C4-2B (cell line): ENCODE measurements at regions not wholly inside any gene's neighbourhood (a gene's known extent, or its start where the extent isn't known, plus 50 kb on each side); places are given as distances from the start of the nearest gene placed in this dataset.
"Not testable (repeated sequence)": the region's sequence is repeated elsewhere in the genome, so short reads cannot be mapped to it uniquely, and the experiment has no call there.

ENCODE experiments used
- H3K27ac ChIP-seq: fragments of 450-650 bp; 2 replicates; pipeline ENCODE4 v1.5.1; 2017
- ZFX ChIP-seq: fragments of 450-650 bp; IDR thresholded peaks from 2 replicates; pipeline ENCODE4 v1.6.1; 2017
- TF ChIP-seq, protein P1 (sequence below): fragments of 450-650 bp; conservative IDR thresholded peaks from 2 replicates; pipeline ENCODE4 v1.5.1; 2017; ENCODE audit warnings: mild to moderate bottlenecking

DNA sequence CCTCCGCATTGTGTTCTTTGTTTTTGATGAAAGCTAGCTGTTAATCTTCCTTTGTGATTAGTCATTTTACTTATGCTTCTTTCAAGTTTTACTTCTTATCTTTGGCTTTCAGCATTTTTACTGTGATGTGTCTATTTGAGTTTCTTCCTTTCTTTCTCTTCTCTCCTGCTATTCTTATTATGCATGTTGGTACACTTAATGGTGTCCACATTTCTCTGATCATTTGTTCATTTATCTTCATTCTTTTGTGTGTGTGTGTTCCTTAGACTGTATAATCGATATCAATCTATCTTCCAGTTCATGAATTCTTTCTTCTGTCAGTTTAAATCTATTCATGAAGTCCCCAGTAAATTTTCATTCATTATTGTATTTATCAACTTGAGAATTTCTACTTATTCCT is 1650.3 kb downstream of the BRINP3 start:
- no peak overlapping the region for H3K27ac ChIP-seq
- no peak for TF ChIP-seq ZFX
- TF ChIP-seq, protein P1, sequence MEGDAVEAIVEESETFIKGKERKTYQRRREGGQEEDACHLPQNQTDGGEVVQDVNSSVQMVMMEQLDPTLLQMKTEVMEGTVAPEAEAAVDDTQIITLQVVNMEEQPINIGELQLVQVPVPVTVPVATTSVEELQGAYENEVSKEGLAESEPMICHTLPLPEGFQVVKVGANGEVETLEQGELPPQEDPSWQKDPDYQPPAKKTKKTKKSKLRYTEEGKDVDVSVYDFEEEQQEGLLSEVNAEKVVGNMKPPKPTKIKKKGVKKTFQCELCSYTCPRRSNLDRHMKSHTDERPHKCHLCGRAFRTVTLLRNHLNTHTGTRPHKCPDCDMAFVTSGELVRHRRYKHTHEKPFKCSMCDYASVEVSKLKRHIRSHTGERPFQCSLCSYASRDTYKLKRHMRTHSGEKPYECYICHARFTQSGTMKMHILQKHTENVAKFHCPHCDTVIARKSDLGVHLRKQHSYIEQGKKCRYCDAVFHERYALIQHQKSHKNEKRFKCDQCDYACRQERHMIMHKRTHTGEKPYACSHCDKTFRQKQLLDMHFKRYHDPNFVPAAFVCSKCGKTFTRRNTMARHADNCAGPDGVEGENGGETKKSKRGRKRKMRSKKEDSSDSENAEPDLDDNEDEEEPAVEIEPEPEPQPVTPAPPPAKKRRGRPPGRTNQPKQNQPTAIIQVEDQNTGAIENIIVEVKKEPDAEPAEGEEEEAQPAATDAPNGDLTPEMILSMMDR: no peak

DNA sequence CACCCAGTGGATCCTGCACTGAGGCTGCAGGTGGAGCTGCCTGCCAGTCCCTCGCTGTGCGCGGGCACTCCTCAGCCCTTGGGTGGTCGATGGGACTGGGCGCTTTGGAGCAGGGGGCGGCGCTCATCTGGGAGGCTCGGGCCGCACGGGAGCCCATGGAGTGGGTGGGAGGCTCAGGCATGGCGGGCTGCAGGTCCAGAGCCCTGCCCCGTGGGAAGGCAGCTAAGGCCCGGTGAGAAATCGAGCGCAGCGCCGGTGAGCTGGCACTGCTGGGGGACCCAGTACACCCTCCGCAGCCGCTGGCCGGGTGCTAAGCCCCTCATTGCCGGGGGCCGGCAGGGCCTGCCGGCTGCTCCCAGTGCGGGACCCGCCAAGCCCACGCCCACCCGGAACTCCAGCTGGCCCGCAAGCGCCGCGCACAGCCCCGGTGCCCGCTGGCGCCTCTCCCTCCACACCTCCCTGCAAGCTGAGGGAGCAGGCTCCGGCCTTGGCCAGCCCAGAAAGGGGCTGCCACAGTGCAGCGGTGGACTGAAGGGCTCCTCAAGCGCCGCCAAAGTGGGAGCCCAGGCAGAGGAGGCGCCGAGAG is 1636.5 kb downstream of the BRINP3 start:
- H3K27ac ChIP-seq: not testable (repeated sequence)

DNA sequence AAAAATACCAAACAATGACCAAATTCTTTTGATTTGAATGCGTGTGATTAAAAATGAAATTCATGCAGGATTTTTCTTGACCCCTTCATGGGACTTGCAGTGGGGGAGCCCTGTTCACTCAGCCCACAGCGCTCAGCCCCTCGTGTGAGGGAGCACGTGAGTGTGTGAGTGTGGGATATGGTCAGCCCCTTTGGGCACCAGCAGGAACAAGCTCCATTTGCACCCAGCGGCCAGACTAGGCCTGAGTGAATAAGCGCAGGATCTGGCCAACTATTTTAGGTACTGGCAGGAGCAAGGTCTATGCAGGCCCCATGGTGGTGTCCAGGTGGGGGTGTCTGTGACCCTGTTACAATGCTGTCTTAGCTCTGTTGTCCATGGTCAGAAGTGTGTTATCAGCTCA is 1631.2 kb downstream of the BRINP3 start:
- H3K27ac ChIP-seq: no peak overlapping the region
- TF ChIP-seq, protein P1: no peak
- no peak for TF ChIP-seq ZFX

DNA sequence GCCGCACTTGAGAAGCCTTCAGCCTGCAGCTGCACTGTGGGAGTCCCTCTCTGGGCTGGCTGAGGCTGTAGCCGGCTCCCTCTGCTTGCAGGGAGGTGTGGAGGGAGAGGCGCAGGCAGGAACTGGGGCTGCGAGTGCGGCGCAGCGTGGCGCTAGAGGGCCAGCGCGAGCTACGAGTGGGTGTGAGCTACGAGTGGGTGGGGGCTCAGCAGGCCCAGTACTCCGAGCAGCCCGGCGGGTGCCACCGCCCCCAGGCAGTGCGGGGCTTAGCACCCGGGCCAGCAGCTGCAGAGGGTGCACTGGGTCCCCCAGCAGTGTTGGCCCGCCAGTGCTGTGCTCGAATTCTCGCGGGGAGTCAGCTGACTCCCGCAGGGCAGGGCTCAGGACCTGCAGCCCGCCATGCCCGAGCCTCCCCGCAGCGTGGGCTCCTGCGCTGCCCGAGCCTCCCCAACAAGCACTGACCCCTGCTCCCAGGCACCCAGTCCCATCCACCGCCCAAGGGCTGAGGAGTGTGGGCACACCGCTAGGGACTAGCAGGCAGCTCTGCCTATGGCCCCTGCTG is 1620.1 kb downstream of the BRINP3 start:
- TF ChIP-seq, protein P1: no peak
- TF ChIP-seq ZFX: no peak
- H3K27ac ChIP-seq: no peak overlapping the region

DNA sequence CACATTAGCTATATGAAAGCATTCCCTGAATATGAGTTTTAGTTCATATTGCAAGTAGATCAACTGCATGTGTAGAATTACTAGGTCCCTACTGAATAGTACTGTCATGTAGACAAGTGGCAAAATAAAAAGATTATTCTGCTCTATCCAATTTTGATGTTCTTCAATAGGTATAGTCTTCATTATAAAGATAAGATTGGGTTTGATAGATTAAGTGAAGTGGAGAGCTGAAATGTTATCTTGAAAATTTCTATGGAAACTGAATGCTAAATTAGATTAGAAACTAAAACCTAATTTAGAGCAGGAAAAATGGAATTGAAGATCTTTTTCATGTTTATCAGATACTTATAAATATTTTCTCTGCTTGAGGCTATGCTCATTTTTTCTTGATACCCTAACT is 1610.0 kb downstream of the BRINP3 start:
- TF ChIP-seq, protein P1: no peak
- no peak for TF ChIP-seq ZFX
- H3K27ac ChIP-seq: no peak overlapping the region

DNA sequence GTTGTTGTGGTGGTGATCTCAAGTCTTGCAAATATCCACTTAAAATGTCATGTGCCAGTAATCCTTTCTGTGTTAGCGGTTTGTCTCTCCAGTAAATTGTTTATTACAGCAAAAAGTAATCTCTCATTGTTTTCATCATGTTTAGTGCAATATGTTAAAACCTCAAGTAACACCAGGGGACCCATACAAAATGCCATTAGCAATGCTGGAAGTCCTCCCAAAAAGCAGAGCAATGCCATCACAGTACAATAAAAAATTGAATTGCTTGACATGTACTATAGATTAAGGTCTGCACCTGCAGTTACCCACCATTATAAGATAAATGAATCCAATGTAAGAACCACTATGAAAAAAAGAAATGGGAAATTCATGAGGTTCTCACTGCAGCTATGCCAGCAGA is 1606.5 kb downstream of the BRINP3 start:
- H3K27ac ChIP-seq: no peak overlapping the region
- TF ChIP-seq, protein P1: no peak
- TF ChIP-seq ZFX: no peak

DNA sequence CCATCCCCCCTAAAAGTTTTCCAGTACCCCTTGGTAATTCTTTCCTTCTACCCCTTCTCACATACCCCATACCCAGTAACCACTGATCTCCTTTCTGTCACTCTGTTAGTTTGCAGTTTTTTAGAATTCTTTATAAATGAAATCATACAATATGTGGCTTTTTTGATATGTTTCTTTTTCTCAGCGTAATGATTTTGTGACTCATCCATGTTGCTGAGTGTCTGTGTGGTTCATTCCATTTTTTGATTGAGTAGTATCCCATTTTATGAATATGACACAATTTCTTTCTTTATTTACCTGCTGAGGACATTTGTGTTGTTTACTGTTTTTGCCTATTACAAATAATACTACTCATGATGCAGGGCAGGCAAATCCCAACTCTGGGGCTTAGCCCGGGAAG is 1605.3 kb downstream of the BRINP3 start:
- TF ChIP-seq, protein P1: no peak
- TF ChIP-seq ZFX: no peak
- no peak overlapping the region for H3K27ac ChIP-seq

DNA sequence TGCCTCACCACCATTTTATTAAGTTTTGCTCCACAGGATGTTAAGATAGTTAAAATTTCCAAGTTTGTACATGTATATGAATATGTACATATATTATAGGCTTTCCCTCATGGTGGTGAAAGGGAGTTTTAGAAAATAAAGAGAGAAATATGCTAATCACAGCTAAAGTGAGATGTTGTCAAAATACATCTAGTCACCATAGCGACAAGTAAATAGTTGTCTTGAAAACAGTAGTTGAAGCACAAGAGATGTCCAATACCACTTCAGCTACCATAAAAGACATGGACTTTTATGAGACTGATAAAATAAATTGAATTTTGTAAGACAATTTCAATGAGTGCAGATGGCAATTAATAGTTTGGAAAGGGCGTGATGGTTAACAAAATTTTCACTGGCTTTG is 1600.0 kb downstream of the BRINP3 start:
- H3K27ac ChIP-seq: no peak overlapping the region
- TF ChIP-seq ZFX: no peak
- TF ChIP-seq, protein P1: no peak
